ENCODE measurements at regions not wholly inside any gene's neighbourhood (a gene's known extent, or its start where the extent isn't known, plus 50 kb on each side); places are given as distances from the start of the nearest gene placed in this dataset.

DNA sequence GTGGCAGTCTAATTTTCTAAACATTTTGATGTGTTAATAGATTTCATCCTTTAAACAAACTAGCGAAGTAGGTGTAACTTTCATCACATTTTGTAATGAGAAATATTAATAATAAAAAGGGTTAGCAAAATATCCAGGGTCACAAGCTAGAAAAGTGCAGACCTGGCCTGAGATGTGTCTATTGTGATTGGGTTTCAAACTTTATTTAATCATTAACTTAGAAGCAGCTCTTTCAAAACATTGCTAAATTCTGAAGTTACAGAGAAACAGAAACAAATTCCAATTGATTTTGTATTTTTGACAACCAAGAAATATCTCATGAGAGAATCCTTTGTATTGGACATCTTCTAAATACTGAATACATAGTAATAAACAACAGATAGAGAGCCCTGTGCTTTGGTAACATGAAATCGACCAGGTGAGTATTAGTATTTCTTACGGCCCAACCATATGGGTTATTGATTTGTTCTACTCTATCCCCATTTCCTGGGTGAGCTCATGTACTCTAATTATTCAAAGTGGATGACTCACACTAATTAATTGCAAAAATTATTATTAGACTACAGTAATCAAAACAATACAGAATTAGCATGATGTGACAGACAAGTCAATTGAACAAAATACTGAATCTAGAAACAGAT is 1093.8 kb upstream of the AGA start:
- FAIRE-seq: no peak

DNA sequence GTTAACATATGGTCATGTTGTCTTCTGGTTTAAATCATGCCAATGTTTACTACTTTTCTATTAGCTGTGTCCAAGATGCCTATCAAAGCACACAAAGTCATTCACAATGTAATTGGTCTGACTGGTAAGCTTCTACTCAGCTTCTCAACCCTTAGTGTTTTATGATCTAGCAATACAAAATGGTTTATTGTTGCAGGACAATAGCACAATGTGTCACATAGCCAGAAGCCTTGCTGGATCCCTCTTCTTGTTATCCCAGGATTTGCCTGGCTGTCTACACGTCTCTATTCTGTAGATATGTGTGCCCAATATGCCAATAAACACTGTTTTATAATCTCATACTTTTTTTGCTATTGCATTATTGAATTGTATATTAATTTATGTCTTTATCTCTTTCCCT is 1111.0 kb upstream of the AGA start:
- Histone ChIP-seq H3K4me1 (ENCODE audit: insufficient read depth, low read length) (no peaks in the 10 kb centered on the region), H3K9ac (ENCODE audit: insufficient read depth, low read depth, low read length) (no peak overlapping the region), H3K36me3 (replicated peaks in 1 of 2; ENCODE audit: control insufficient read depth in 1 of 2, insufficient read depth in 2 of 2, low read length in 2 of 2) (no peaks in the 10 kb centered on the region), H3K79me2 (ENCODE audit: insufficient read depth, low read length) (no peaks in the 10 kb centered on the region), H3K27ac (ENCODE audit: extremely low read length, insufficient read depth, low read length) (no peak overlapping the region), H3K4me3 (replicated peaks in 1 of 3; ENCODE audit: insufficient read depth in 1 of 3, low read depth in 2 of 3, low read length in 3 of 3) (no peak overlapping the region), H3K27me3 (ENCODE audit: control insufficient read depth in 1 of 2, insufficient read depth in 2 of 2, low read length in 2 of 2) (no peaks in the 10 kb centered on the region), H3K9me3 (ENCODE audit: low read length) (no peaks in the 10 kb centered on the region; the same call in 1 of the 2 replicates), H3K4me2 (ENCODE audit: low read depth, low read length) (no peak overlapping the region), H2AFZ (ENCODE audit: low read length) (no peak overlapping the region), H4K20me1 (ENCODE audit: insufficient read depth, low read length) (no peaks in the 10 kb centered on the region)
- no TSS peak for BruUV-seq (replicated peaks)
- in situ Hi-C loops (cut with HindIII; ENCODE audit: extremely low pct_ligation_motif_present, low pct_unique_long_range_greater_than_20kb): no loop called here
- DNase-seq (ENCODE audit: low spot score) (no peak), FAIRE-seq (no peak), ATAC-seq (no peak)
- ChIA-PET CTCF (ENCODE audit: low intra/inter-chr PET ratio, low total read pairs) (no interaction called here), POLR2A (no interaction called here)
- 0% methylated on average over 1 of the region's 1 CpG for WGBS (ENCODE audit: low lambda C conversion rate)
- intact Hi-C loops (cut with micrococcal nuclease; ENCODE audit: unreplicated experiment): no loop called here
- TF ChIP-seq, protein P1, sequence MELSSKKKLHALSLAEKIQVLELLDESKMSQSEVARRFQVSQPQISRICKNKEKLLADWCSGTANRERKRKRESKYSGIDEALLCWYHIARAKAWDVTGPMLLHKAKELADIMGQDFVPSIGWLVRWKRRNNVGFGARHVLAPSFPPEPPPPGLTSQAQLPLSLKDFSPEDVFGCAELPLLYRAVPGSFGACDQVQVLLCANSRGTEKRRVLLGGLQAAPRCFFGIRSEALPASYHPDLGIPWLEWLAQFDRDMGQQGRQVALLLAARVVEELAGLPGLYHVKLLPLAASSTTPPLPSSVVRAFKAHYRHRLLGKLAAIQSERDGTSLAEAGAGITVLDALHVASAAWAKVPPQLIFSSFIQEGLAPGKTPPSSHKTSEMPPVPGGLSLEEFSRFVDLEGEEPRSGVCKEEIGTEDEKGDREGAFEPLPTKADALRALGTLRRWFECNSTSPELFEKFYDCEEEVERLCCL (CRISPR knock-in tag; IDR thresholded peaks at IDR 0.05; ENCODE audit: borderline replicate concordance): no peak
- TF ChIP-seq GATA4 (IDR thresholded peaks at IDR 0.05; ENCODE audit: borderline replicate concordance, low read depth): no peak
- no peak for TF ChIP-seq ZNF552 (CRISPR knock-in tag; IDR thresholded peaks at IDR 0.05; ENCODE audit: borderline replicate concordance)
- TF ChIP-seq, protein P2, sequence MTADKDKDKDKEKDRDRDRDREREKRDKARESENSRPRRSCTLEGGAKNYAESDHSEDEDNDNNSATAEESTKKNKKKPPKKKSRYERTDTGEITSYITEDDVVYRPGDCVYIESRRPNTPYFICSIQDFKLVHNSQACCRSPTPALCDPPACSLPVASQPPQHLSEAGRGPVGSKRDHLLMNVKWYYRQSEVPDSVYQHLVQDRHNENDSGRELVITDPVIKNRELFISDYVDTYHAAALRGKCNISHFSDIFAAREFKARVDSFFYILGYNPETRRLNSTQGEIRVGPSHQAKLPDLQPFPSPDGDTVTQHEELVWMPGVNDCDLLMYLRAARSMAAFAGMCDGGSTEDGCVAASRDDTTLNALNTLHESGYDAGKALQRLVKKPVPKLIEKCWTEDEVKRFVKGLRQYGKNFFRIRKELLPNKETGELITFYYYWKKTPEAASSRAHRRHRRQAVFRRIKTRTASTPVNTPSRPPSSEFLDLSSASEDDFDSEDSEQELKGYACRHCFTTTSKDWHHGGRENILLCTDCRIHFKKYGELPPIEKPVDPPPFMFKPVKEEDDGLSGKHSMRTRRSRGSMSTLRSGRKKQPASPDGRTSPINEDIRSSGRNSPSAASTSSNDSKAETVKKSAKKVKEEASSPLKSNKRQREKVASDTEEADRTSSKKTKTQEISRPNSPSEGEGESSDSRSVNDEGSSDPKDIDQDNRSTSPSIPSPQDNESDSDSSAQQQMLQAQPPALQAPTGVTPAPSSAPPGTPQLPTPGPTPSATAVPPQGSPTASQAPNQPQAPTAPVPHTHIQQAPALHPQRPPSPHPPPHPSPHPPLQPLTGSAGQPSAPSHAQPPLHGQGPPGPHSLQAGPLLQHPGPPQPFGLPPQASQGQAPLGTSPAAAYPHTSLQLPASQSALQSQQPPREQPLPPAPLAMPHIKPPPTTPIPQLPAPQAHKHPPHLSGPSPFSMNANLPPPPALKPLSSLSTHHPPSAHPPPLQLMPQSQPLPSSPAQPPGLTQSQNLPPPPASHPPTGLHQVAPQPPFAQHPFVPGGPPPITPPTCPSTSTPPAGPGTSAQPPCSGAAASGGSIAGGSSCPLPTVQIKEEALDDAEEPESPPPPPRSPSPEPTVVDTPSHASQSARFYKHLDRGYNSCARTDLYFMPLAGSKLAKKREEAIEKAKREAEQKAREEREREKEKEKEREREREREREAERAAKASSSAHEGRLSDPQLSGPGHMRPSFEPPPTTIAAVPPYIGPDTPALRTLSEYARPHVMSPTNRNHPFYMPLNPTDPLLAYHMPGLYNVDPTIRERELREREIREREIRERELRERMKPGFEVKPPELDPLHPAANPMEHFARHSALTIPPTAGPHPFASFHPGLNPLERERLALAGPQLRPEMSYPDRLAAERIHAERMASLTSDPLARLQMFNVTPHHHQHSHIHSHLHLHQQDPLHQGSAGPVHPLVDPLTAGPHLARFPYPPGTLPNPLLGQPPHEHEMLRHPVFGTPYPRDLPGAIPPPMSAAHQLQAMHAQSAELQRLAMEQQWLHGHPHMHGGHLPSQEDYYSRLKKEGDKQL (CRISPR knock-in tag; IDR thresholded peaks at IDR 0.05; ENCODE audit: low read depth): no peak
- TF ChIP-seq, protein P3, sequence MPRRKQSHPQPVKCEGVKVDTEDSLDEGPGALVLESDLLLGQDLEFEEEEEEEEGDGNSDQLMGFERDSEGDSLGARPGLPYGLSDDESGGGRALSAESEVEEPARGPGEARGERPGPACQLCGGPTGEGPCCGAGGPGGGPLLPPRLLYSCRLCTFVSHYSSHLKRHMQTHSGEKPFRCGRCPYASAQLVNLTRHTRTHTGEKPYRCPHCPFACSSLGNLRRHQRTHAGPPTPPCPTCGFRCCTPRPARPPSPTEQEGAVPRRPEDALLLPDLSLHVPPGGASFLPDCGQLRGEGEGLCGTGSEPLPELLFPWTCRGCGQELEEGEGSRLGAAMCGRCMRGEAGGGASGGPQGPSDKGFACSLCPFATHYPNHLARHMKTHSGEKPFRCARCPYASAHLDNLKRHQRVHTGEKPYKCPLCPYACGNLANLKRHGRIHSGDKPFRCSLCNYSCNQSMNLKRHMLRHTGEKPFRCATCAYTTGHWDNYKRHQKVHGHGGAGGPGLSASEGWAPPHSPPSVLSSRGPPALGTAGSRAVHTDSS (CRISPR knock-in tag; conservative IDR thresholded peaks at IDR 0.05): no peak
- no peak for TF ChIP-seq KMT2A (CRISPR knock-in tag; IDR thresholded peaks at IDR 0.05)
- TF ChIP-seq ZFYVE20 (CRISPR knock-in tag; IDR thresholded peaks at IDR 0.05; ENCODE audit: borderline replicate concordance, low read depth): no peak
- no peak for TF ChIP-seq ZNF230 (CRISPR knock-in tag; IDR thresholded peaks at IDR 0.05)

More for the DNA sequence above, 1093.8 kb upstream of the AGA start:
- Histone ChIP-seq H3K27ac (ENCODE audit: extremely low read length, insufficient read depth, low read length) (no peak overlapping the region), H3K9ac (ENCODE audit: insufficient read depth, low read depth, low read length) (no peak overlapping the region), H3K4me3 (replicated peaks in 1 of 3; ENCODE audit: insufficient read depth in 1 of 3, low read depth in 2 of 3, low read length in 3 of 3) (no peak overlapping the region), H3K4me2 (ENCODE audit: low read depth, low read length) (no peak overlapping the region), H2AFZ (ENCODE audit: low read length) (no peak overlapping the region), H3K79me2 (ENCODE audit: insufficient read depth, low read length) (no peaks in the 10 kb centered on the region), H3K36me3 (replicated peaks in 1 of 2; ENCODE audit: control insufficient read depth in 1 of 2, insufficient read depth in 2 of 2, low read length in 2 of 2) (no peaks in the 10 kb centered on the region), H3K27me3 (ENCODE audit: control insufficient read depth in 1 of 2, insufficient read depth in 2 of 2, low read length in 2 of 2) (no peaks in the 10 kb centered on the region), H3K9me3 (ENCODE audit: low read length) (no peaks in the 10 kb centered on the region), H4K20me1 (ENCODE audit: insufficient read depth, low read length) (no peaks in the 10 kb centered on the region), H3K4me1 (ENCODE audit: insufficient read depth, low read length) (no peaks in the 10 kb centered on the region)
- WGBS (ENCODE audit: low lambda C conversion rate): 3% methylated on average over 3 of the region's 3 CpGs
- in situ Hi-C loops (cut with HindIII; ENCODE audit: extremely low pct_ligation_motif_present, low pct_unique_long_range_greater_than_20kb) (no loop called here), intact Hi-C loops (cut with micrococcal nuclease; ENCODE audit: unreplicated experiment) (no loop called here)
- no TSS peak for BruUV-seq (replicated peaks)
- ATAC-seq (no peak), DNase-seq (ENCODE audit: low spot score) (no peak)
- CTCF ChIA-PET (ENCODE audit: low intra/inter-chr PET ratio, low total read pairs): no interaction called here
- POLR2A ChIA-PET: no interaction called here
- no peak for TF ChIP-seq ZNF564 (CRISPR knock-in tag; IDR thresholded peaks at IDR 0.05)
- TF ChIP-seq, protein P4, sequence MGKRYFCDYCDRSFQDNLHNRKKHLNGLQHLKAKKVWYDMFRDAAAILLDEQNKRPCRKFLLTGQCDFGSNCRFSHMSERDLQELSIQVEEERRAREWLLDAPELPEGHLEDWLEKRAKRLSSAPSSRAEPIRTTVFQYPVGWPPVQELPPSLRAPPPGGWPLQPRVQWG (CRISPR knock-in tag; IDR thresholded peaks at IDR 0.05; ENCODE audit: borderline replicate concordance, low read depth): no peak

Data from HepG2 (cell line).